Loucy (cell line): ENCODE measurements at regions not wholly inside any gene's neighbourhood (a gene's known extent, or its start where the extent isn't known, plus 50 kb on each side); places are given as distances from the start of the nearest gene placed in this dataset.

ENCODE experiments used
- H2AFZ ChIP-seq: fragments of 200-600 bp; sonication (generic); 2 replicates; pipeline ENCODE4 v1.6.0; 2016; ENCODE audit warnings: antibody characterized with exemption, mild to moderate bottlenecking, low read length, moderate library complexity
- H3F3A ChIP-seq: fragments of 200-600 bp; 2 replicates; pipeline ENCODE4 v1.6.0; 2016; ENCODE audit warnings: antibody characterized with exemption, low read depth, mild to moderate bottlenecking
- H3K27me3 ChIP-seq: fragments of 200-600 bp; sonication (generic); 2 replicates; pipeline ENCODE4 v1.6.1; 2014; ENCODE audit warnings: low read length, mild to moderate bottlenecking; ENCODE audit not compliant: insufficient read depth, poor library complexity, severe bottlenecking
- H3K36me3 ChIP-seq: fragments of 200-600 bp; sonication (generic); 2 replicates; pipeline ENCODE4 v1.6.1; 2016; ENCODE audit warnings: low read length; ENCODE audit not compliant: insufficient read depth
- H3K4me1 ChIP-seq: fragments of 200-600 bp; sonication (generic); 2 replicates; pipeline ENCODE4 v1.5.1; 2014; ENCODE audit warnings: low read length, mild to moderate bottlenecking; ENCODE audit not compliant: insufficient read depth, poor library complexity, severe bottlenecking
- H3K4me2 ChIP-seq: fragments of 200-600 bp; sonication (generic); 2 replicates; pipeline ENCODE4 v1.6.0; 2014; ENCODE audit warnings: antibody characterized with exemption, low read length, low read depth, mild to moderate bottlenecking; ENCODE audit not compliant: poor library complexity, severe bottlenecking
- H3K4me3 ChIP-seq: fragments of 200-600 bp; sonication (generic); 2 replicates; pipeline ENCODE4 v1.5.1; 2014; ENCODE audit warnings: low read length, mild to moderate bottlenecking, mixed read lengths; ENCODE audit not compliant: poor library complexity, severe bottlenecking
- H3K79me2 ChIP-seq: fragments of 200-600 bp; sonication (generic); 2 replicates; pipeline ENCODE4 v1.6.1; 2014; ENCODE audit warnings: low read length; ENCODE audit not compliant: insufficient read depth
- H3K9ac ChIP-seq: fragments of 200-600 bp; sonication (generic); 2 replicates; pipeline ENCODE4 v1.6.0; 2014; ENCODE audit warnings: mild to moderate bottlenecking, low read depth, low read length, moderate library complexity; ENCODE audit not compliant: poor library complexity, severe bottlenecking
- H3K9me2 ChIP-seq: fragments of 200-600 bp; sonication (generic); replicated peaks from 2 replicates; pipeline ENCODE4 v1.6.1; 2016; ENCODE audit warnings: low read depth, low read length, mixed read lengths
- H3K9me3 ChIP-seq: fragments of 200-600 bp; sonication (generic); 2 replicates; pipeline ENCODE4 v1.6.1; 2014; ENCODE audit warnings: mild to moderate bottlenecking, antibody characterized with exemption, low read length, low read depth; ENCODE audit not compliant: insufficient read depth
- H4K20me1 ChIP-seq: fragments of 200-600 bp; sonication (generic); 2 replicates; pipeline ENCODE4 v1.6.0; 2014; ENCODE audit warnings: antibody characterized with exemption, low read length, mild to moderate bottlenecking; ENCODE audit not compliant: insufficient read depth, poor library complexity, severe bottlenecking
- EZH2phosphoT487 ChIP-seq: fragments of 200-600 bp; IDR thresholded peaks from 2 replicates; pipeline ENCODE4 v1.6.1; 2018; ENCODE audit warnings: antibody characterized with exemption, mild to moderate bottlenecking, moderate library complexity, borderline replicate concordance
- TF ChIP-seq, protein P1 (sequence below): fragments of 200-600 bp; sonication (generic); conservative IDR thresholded peaks from 2 replicates; pipeline ENCODE4 v1.5.1; 2014; ENCODE audit warnings: mild to moderate bottlenecking, antibody characterized with exemption, low read length

GRCh38 chr13:108377646-108378206, 108.2 kb downstream of the TNFSF13B start:
- no peaks in the 10 kb centered on the region for H3K36me3 ChIP-seq
- H3K27me3 ChIP-seq: no peaks in the 10 kb centered on the region
- H3K4me3 ChIP-seq: no peak overlapping the region
- no peak overlapping the region for H2AFZ ChIP-seq
- no peaks in the 10 kb centered on the region for H3K4me1 ChIP-seq
- H3K9me2 ChIP-seq: no peaks in the 10 kb centered on the region
- H3F3A ChIP-seq: no peaks in the 10 kb centered on the region
- TF ChIP-seq, protein P1, sequence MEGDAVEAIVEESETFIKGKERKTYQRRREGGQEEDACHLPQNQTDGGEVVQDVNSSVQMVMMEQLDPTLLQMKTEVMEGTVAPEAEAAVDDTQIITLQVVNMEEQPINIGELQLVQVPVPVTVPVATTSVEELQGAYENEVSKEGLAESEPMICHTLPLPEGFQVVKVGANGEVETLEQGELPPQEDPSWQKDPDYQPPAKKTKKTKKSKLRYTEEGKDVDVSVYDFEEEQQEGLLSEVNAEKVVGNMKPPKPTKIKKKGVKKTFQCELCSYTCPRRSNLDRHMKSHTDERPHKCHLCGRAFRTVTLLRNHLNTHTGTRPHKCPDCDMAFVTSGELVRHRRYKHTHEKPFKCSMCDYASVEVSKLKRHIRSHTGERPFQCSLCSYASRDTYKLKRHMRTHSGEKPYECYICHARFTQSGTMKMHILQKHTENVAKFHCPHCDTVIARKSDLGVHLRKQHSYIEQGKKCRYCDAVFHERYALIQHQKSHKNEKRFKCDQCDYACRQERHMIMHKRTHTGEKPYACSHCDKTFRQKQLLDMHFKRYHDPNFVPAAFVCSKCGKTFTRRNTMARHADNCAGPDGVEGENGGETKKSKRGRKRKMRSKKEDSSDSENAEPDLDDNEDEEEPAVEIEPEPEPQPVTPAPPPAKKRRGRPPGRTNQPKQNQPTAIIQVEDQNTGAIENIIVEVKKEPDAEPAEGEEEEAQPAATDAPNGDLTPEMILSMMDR: no peak
- TF ChIP-seq EZH2phosphoT487: no peak
- H3K4me2 ChIP-seq: no peak overlapping the region
- no peaks in the 10 kb centered on the region; the same call in 1 of the 2 replicates for H3K9me3 ChIP-seq
- H4K20me1 ChIP-seq: no peaks in the 10 kb centered on the region
- H3K9ac ChIP-seq: no peak overlapping the region
- H3K79me2 ChIP-seq: no peaks in the 10 kb centered on the region

DNA sequence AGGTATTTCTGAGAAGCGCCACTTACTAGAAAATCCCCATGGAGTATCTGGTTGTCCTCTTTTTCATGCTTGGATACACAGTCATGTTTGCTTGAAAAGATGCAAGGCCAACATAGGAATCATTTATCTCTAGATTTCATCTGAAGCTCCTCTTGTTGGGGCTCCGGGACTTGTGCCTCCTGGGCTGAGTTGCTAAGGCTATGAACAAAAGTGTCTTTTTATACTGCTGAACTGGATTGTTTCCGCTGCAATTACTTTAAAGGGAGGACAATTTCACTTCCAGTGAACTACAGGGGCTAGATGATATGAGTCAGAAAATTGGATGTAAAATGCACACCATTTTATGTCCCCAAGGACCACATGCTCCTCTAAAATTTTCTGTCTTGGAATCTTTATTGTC, 114.1 kb downstream of the TNFSF13B start:
- H3K4me1 ChIP-seq: no peaks in the 10 kb centered on the region
- H4K20me1 ChIP-seq: no peaks in the 10 kb centered on the region
- H3F3A ChIP-seq: no peaks in the 10 kb centered on the region
- H3K4me3 ChIP-seq: no peak overlapping the region
- H3K9me3 ChIP-seq: no peaks in the 10 kb centered on the region
- no peak overlapping the region for H3K4me2 ChIP-seq
- H3K9ac ChIP-seq: no peak overlapping the region
- no peaks in the 10 kb centered on the region for H3K27me3 ChIP-seq
- H2AFZ ChIP-seq: no peak overlapping the region
- H3K79me2 ChIP-seq: no peaks in the 10 kb centered on the region
- TF ChIP-seq, protein P1: no peak
- no peak for TF ChIP-seq EZH2phosphoT487
- H3K9me2 ChIP-seq: no peaks in the 10 kb centered on the region
- H3K36me3 ChIP-seq: no peaks in the 10 kb centered on the region

- no peaks in the 10 kb centered on the region for H3F3A ChIP-seq
- no peaks in the 10 kb centered on the region for H3K27me3 ChIP-seq
- no peaks in the 10 kb centered on the region for H3K9me3 ChIP-seq
- H3K4me3 ChIP-seq: no peak overlapping the region
- H2AFZ ChIP-seq: no peak overlapping the region
- no peaks in the 10 kb centered on the region for H4K20me1 ChIP-seq
- H3K36me3 ChIP-seq: no peaks in the 10 kb centered on the region
- no peaks in the 10 kb centered on the region for H3K4me1 ChIP-seq
- no peak overlapping the region for H3K9ac ChIP-seq
- H3K9me2 ChIP-seq: no peaks in the 10 kb centered on the region
- no peaks in the 10 kb centered on the region for H3K79me2 ChIP-seq
- no peak overlapping the region for H3K4me2 ChIP-seq
- TF ChIP-seq, protein P1: no peak
- no peak for TF ChIP-seq EZH2phosphoT487
Measured at GRCh38 chr13:108387156-108387555, 117.6 kb downstream of the TNFSF13B start.
